ELR (cell line): ENCODE measurements at regions not wholly inside any gene's neighbourhood (a gene's known extent, or its start where the extent isn't known, plus 50 kb on each side); places are given as distances from the start of the nearest gene placed in this dataset.
A peak's percentile ranks its signal among the peaks of the same experiment; 100 is the strongest.
"Not testable (repeated sequence)": the region's sequence is repeated elsewhere in the genome, so short reads cannot be mapped to it uniquely, and the experiment has no call there.

Experiments used
- DNase-seq: peaks from one replicate; pipeline ENCODE4 v3.0.0-alpha.2; 2015; ENCODE audit warnings: low read depth

- DNase-seq, result no peak
Observed at GRCh38 chr4:125750399-125750798, 435.6 kb downstream of the FAT4 start.

GRCh38 chr4:125750828-125751466 lies 436.2 kb downstream of the FAT4 start:
- peak; percentile 73 for DNase-seq

GRCh38 chr4:125758438-125758837 lies 443.7 kb downstream of the FAT4 start:
- no peak for DNase-seq

- DNase-seq, result no peak
Observed at GRCh38 chr4:125760201-125760819, 445.6 kb downstream of the FAT4 start.

GRCh38 chr4:125760956-125761355 lies 446.2 kb downstream of the FAT4 start:
- no peak for DNase-seq

GRCh38 chr4:125762537-125762936 lies 447.8 kb downstream of the FAT4 start:
- DNase-seq, result peak; percentile 17

- DNase-seq, result no peak
Observed at GRCh38 chr4:125765941-125766340, 451.2 kb downstream of the FAT4 start.

- no peak for DNase-seq
Observed at GRCh38 chr4:125770814-125771398, 456.2 kb downstream of the FAT4 start.

- DNase-seq, result no peak
Observed at GRCh38 chr4:125772680-125773079, 457.9 kb downstream of the FAT4 start.

GRCh38 chr4:125773502-125773901 lies 458.7 kb downstream of the FAT4 start:
- no peak for DNase-seq

- DNase-seq, result no peak
Observed at GRCh38 chr4:125773931-125774330, 459.2 kb downstream of the FAT4 start.

GRCh38 chr4:125776146-125776545 lies 461.4 kb downstream of the FAT4 start:
- DNase-seq, result no peak

- no peak for DNase-seq
Observed at GRCh38 chr4:125780164-125780563, 465.4 kb downstream of the FAT4 start.

GRCh38 chr4:125780747-125781146 lies 466.0 kb downstream of the FAT4 start:
- no peak for DNase-seq

GRCh38 chr4:125781651-125782050 lies 466.9 kb downstream of the FAT4 start:
- DNase-seq, result no peak

GRCh38 chr4:125784741-125785140 lies 470.0 kb downstream of the FAT4 start:
- DNase-seq, result no peak

- peak; percentile 13 for DNase-seq
Observed at GRCh38 chr4:125787707-125788106, 473.0 kb downstream of the FAT4 start.

GRCh38 chr4:125789023-125789422 lies 474.3 kb downstream of the FAT4 start:
- DNase-seq, result no peak

- DNase-seq, result no peak
Observed at GRCh38 chr4:125791896-125792295, 477.1 kb downstream of the FAT4 start.

- no peak for DNase-seq
Observed at GRCh38 chr4:125794989-125795388, 480.2 kb downstream of the FAT4 start.

GRCh38 chr4:125796138-125796537 lies 481.4 kb downstream of the FAT4 start:
- DNase-seq, result no peak

- DNase-seq, result not testable (repeated sequence)
Observed at GRCh38 chr4:125797621-125798020, 482.9 kb downstream of the FAT4 start.

GRCh38 chr4:125801373-125801772 lies 486.6 kb downstream of the FAT4 start:
- DNase-seq, result no peak

GRCh38 chr4:125801924-125802323 lies 487.2 kb downstream of the FAT4 start:
- no peak for DNase-seq
